Liver (tissue), 3 donors: ENCODE measurements at regions not wholly inside any gene's neighbourhood (a gene's known extent, or its start where the extent isn't known, plus 50 kb on each side); places are given as distances from the start of the nearest gene placed in this dataset.

ENCODE experiments used
- JUND ChIP-seq, 2 donors: IDR thresholded peaks; 2 replicates each; pipeline ENCODE4 v1.6.1; 2016; ENCODE audit warnings: antibody characterized with exemption in 2 of 2
- REST ChIP-seq: IDR thresholded peaks from 2 replicates; pipeline ENCODE4 v1.6.1; 2016; ENCODE audit warnings: antibody characterized with exemption, mild to moderate bottlenecking
- SP1 ChIP-seq: IDR thresholded peaks from 2 replicates; pipeline ENCODE4 v1.6.1; 2018; ENCODE audit warnings: antibody characterized with exemption, mild to moderate bottlenecking
- TF ChIP-seq, protein P1 (sequence below): fragments of 150-350 bp; IDR thresholded peaks from 2 replicates; pipeline ENCODE4 v1.5.1; 2017; ENCODE audit warnings: improper control_type of control experiment, low read depth, low read length; ENCODE audit not compliant: missing input control
- donor health status: healthy.
- donor health status: healthy.

- TF ChIP-seq, protein P1, sequence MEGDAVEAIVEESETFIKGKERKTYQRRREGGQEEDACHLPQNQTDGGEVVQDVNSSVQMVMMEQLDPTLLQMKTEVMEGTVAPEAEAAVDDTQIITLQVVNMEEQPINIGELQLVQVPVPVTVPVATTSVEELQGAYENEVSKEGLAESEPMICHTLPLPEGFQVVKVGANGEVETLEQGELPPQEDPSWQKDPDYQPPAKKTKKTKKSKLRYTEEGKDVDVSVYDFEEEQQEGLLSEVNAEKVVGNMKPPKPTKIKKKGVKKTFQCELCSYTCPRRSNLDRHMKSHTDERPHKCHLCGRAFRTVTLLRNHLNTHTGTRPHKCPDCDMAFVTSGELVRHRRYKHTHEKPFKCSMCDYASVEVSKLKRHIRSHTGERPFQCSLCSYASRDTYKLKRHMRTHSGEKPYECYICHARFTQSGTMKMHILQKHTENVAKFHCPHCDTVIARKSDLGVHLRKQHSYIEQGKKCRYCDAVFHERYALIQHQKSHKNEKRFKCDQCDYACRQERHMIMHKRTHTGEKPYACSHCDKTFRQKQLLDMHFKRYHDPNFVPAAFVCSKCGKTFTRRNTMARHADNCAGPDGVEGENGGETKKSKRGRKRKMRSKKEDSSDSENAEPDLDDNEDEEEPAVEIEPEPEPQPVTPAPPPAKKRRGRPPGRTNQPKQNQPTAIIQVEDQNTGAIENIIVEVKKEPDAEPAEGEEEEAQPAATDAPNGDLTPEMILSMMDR, result no peak
- TF ChIP-seq JUND (IDR thresholded peaks at IDR 0.05), result no peak
- TF ChIP-seq SP1, result no peak
- no peak for TF ChIP-seq REST
Measured at GRCh38 chr3:82764521-82764920, 1003.1 kb upstream of the GBE1 start.
